HEK293 (cell line): ENCODE measurements at regions not wholly inside any gene's neighbourhood (a gene's known extent, or its start where the extent isn't known, plus 50 kb on each side); places are given as distances from the start of the nearest gene placed in this dataset.

Source experiments
- ZBTB17 ChIP-seq: fragments of 450-650 bp; formaldehyde crosslinking; IDR thresholded peaks from 2 replicates; pipeline ENCODE4 v1.5.1; 2016; ENCODE audit warnings: missing biosample characterization, missing genetic modification characterization
- ZFP41 ChIP-seq: fragments of 450-650 bp; formaldehyde crosslinking; IDR thresholded peaks from 2 replicates; pipeline ENCODE4 v1.5.1; 2016; ENCODE audit warnings: missing biosample characterization, missing genetic modification characterization, borderline replicate concordance
- ZNF121 ChIP-seq: fragments of 450-650 bp; formaldehyde crosslinking; IDR thresholded peaks from 2 replicates; pipeline ENCODE4 v1.5.1; 2016; ENCODE audit warnings: missing biosample characterization, missing genetic modification characterization
- ZNF155 ChIP-seq: fragments of 450-650 bp; formaldehyde crosslinking; IDR thresholded peaks from 2 replicates; pipeline ENCODE4 v1.5.1; 2016; ENCODE audit warnings: missing biosample characterization, missing genetic modification characterization
- ZNF169 ChIP-seq: fragments of 450-650 bp; formaldehyde crosslinking; IDR thresholded peaks from 2 replicates; pipeline ENCODE4 v1.5.1; 2016; ENCODE audit warnings: missing biosample characterization, missing genetic modification characterization
- ZNF23 ChIP-seq: fragments of 450-650 bp; formaldehyde crosslinking; IDR thresholded peaks from 2 replicates; pipeline ENCODE4 v1.5.1; 2016; ENCODE audit warnings: missing biosample characterization, missing genetic modification characterization, borderline replicate concordance
- ZNF24 ChIP-seq: fragments of 450-650 bp; formaldehyde crosslinking; IDR thresholded peaks from 2 replicates; pipeline ENCODE4 v1.5.1; 2016; ENCODE audit warnings: missing biosample characterization, missing genetic modification characterization
- ZNF341 ChIP-seq: fragments of 450-650 bp; formaldehyde crosslinking; IDR thresholded peaks from 2 replicates; pipeline ENCODE4; 2016; ENCODE audit warnings: low read depth, missing biosample characterization, missing genetic modification characterization
- ZNF366 ChIP-seq: fragments of 450-650 bp; formaldehyde crosslinking; conservative IDR thresholded peaks from 2 replicates; pipeline ENCODE4 v1.5.1; 2016; ENCODE audit warnings: missing biosample characterization, missing genetic modification characterization
- ZNF549 ChIP-seq: fragments of 450-650 bp; IDR thresholded peaks from 2 replicates; pipeline ENCODE4 v1.5.1; 2018; ENCODE audit warnings: missing biosample characterization, missing genetic modification characterization, mild to moderate bottlenecking, inconsistent platforms, moderate library complexity
- ZNF558 ChIP-seq: fragments of 450-650 bp; formaldehyde crosslinking; IDR thresholded peaks from 2 replicates; pipeline ENCODE4 v1.5.1; 2016; ENCODE audit warnings: missing biosample characterization, missing genetic modification characterization
- ZNF623 ChIP-seq: fragments of 450-650 bp; formaldehyde crosslinking; IDR thresholded peaks from 2 replicates; pipeline ENCODE4 v1.5.1; 2016; ENCODE audit warnings: missing biosample characterization, missing genetic modification characterization
- ZNF747 ChIP-seq: fragments of 450-650 bp; formaldehyde crosslinking; IDR thresholded peaks from 2 replicates; pipeline ENCODE4 v1.5.1; 2016; ENCODE audit warnings: missing biosample characterization, missing genetic modification characterization
- ZNF768 ChIP-seq: fragments of 450-650 bp; formaldehyde crosslinking; IDR thresholded peaks from 2 replicates; pipeline ENCODE4 v1.5.1; 2018; ENCODE audit warnings: missing biosample characterization, mild to moderate bottlenecking, missing genetic modification characterization
- ZSCAN23 ChIP-seq: fragments of 450-650 bp; formaldehyde crosslinking; IDR thresholded peaks from 2 replicates; pipeline ENCODE4 v1.5.1; 2016; ENCODE audit warnings: missing biosample characterization, missing genetic modification characterization
- TF ChIP-seq, protein P1 (sequence below): fragments of 450-650 bp; formaldehyde crosslinking; IDR thresholded peaks from 2 replicates; pipeline ENCODE4 v1.5.1; 2016; ENCODE audit warnings: missing biosample characterization, missing genetic modification characterization
- TF ChIP-seq, protein P2 (sequence below): fragments of 450-650 bp; formaldehyde crosslinking; IDR thresholded peaks from 2 replicates; pipeline ENCODE4 v1.5.1; 2016; ENCODE audit warnings: missing biosample characterization, missing genetic modification characterization
- TF ChIP-seq, protein P3 (sequence below): fragments of 450-650 bp; formaldehyde crosslinking; IDR thresholded peaks from 2 replicates; pipeline ENCODE4 v1.5.1; 2016; ENCODE audit warnings: missing biosample characterization, missing genetic modification characterization
- TF ChIP-seq, protein P4 (sequence below): fragments of 450-650 bp; formaldehyde crosslinking; IDR thresholded peaks from 2 replicates; pipeline ENCODE4 v1.5.1; 2016; ENCODE audit warnings: missing biosample characterization, missing genetic modification characterization
- TF ChIP-seq, protein P5 (sequence below): fragments of 450-650 bp; formaldehyde crosslinking; IDR thresholded peaks from 2 replicates; pipeline ENCODE4 v1.5.1; 2016; ENCODE audit warnings: missing biosample characterization, missing genetic modification characterization
- TF ChIP-seq, protein P6 (sequence below): fragments of 450-650 bp; formaldehyde crosslinking; IDR thresholded peaks from 2 replicates; pipeline ENCODE4 v1.5.1; 2016; ENCODE audit warnings: missing biosample characterization, missing genetic modification characterization, low read depth
- TF ChIP-seq, protein P7 (sequence below): fragments of 450-650 bp; formaldehyde crosslinking; IDR thresholded peaks from 2 replicates; pipeline ENCODE4 v1.5.1; 2016; ENCODE audit warnings: missing biosample characterization, missing genetic modification characterization

DNA sequence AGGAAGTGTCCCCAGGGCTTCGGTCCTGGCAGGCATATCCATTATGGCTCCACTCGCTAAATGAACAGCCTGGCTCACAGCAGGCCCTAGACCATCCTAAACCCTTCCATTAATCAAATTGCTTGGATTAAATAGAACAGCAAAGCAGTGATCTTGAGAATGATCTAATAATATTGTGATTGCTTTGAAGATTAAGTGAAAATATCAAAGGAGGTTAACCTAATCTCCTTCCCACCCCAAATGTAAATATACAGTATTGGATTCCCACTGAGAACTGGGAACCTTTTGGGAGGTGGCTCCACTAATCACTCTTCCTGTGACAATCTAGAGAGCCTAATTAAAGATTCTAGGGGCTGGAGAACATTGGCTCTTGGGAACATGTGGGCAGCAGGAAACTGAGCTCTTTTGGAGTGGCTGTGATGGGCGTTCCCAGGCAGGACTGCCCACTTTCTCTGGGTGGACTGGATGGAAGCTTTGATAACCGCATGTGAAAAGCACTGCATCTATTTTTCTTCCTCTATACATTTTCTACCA, 68.3 kb upstream of the FRMD1 start (continued):
- TF ChIP-seq ZNF23: no peak
- TF ChIP-seq, protein P1, sequence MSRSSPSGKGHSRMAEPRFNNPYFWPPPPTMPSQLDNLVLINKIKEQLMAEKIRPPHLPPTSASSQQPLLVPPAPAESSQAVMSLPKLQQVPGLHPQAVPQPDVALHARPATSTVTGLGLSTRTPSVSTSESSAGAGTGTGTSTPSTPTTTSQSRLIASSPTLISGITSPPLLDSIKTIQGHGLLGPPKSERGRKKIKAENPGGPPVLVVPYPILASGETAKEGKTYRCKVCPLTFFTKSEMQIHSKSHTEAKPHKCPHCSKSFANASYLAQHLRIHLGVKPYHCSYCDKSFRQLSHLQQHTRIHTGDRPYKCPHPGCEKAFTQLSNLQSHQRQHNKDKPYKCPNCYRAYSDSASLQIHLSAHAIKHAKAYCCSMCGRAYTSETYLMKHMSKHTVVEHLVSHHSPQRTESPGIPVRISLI (tag by site-specific recombination): no peak
- TF ChIP-seq ZSCAN23: peak; percentile 94
- peak; percentile 73 for TF ChIP-seq ZNF558
- TF ChIP-seq, protein P2, sequence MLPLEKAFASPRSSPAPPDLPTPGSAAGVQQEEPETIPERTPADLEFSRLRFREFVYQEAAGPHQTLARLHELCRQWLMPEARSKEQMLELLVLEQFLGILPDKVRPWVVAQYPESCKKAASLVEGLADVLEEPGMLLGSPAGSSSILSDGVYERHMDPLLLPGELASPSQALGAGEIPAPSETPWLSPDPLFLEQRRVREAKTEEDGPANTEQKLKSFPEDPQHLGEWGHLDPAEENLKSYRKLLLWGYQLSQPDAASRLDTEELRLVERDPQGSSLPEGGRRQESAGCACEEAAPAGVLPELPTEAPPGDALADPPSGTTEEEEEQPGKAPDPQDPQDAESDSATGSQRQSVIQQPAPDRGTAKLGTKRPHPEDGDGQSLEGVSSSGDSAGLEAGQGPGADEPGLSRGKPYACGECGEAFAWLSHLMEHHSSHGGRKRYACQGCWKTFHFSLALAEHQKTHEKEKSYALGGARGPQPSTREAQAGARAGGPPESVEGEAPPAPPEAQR: no peak
- TF ChIP-seq, protein P3, sequence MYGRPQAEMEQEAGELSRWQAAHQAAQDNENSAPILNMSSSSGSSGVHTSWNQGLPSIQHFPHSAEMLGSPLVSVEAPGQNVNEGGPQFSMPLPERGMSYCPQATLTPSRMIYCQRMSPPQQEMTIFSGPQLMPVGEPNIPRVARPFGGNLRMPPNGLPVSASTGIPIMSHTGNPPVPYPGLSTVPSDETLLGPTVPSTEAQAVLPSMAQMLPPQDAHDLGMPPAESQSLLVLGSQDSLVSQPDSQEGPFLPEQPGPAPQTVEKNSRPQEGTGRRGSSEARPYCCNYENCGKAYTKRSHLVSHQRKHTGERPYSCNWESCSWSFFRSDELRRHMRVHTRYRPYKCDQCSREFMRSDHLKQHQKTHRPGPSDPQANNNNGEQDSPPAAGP: peak; percentile 100
- TF ChIP-seq ZNF549 (tag by site-specific recombination): no peak
- TF ChIP-seq ZNF623 (tag by site-specific recombination): no peak
- TF ChIP-seq ZNF24 (tag by site-specific recombination): peak; percentile 97
- no peak for TF ChIP-seq ZNF768 (tag by site-specific recombination)
- peak; percentile 9; the same call in 1 of the 2 replicates for TF ChIP-seq ZNF121 (tag by site-specific recombination)
- TF ChIP-seq ZNF366 (tag by site-specific recombination): no peak
- TF ChIP-seq, protein P4, sequence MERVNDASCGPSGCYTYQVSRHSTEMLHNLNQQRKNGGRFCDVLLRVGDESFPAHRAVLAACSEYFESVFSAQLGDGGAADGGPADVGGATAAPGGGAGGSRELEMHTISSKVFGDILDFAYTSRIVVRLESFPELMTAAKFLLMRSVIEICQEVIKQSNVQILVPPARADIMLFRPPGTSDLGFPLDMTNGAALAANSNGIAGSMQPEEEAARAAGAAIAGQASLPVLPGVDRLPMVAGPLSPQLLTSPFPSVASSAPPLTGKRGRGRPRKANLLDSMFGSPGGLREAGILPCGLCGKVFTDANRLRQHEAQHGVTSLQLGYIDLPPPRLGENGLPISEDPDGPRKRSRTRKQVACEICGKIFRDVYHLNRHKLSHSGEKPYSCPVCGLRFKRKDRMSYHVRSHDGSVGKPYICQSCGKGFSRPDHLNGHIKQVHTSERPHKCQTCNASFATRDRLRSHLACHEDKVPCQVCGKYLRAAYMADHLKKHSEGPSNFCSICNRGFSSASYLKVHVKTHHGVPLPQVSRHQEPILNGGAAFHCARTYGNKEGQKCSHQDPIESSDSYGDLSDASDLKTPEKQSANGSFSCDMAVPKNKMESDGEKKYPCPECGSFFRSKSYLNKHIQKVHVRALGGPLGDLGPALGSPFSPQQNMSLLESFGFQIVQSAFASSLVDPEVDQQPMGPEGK (tag by site-specific recombination): peak; percentile 77
- no peak for TF ChIP-seq ZNF747 (tag by site-specific recombination)
- no peak for TF ChIP-seq ZNF155 (tag by site-specific recombination)
- TF ChIP-seq, protein P5, sequence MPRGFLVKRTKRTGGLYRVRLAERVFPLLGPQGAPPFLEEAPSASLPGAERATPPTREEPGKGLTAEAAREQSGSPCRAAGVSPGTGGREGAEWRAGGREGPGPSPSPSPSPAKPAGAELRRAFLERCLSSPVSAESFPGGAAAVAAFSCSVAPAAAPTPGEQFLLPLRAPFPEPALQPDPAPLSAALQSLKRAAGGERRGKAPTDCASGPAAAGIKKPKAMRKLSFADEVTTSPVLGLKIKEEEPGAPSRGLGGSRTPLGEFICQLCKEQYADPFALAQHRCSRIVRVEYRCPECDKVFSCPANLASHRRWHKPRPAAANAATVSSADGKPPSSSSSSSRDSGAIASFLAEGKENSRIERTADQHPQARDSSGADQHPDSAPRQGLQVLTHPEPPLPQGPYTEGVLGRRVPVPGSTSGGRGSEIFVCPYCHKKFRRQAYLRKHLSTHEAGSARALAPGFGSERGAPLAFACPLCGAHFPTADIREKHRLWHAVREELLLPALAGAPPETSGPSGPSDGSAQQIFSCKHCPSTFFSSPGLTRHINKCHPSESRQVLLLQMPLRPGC: peak; percentile 97
- no peak for TF ChIP-seq ZFP41 (tag by site-specific recombination)
- TF ChIP-seq, protein P6, sequence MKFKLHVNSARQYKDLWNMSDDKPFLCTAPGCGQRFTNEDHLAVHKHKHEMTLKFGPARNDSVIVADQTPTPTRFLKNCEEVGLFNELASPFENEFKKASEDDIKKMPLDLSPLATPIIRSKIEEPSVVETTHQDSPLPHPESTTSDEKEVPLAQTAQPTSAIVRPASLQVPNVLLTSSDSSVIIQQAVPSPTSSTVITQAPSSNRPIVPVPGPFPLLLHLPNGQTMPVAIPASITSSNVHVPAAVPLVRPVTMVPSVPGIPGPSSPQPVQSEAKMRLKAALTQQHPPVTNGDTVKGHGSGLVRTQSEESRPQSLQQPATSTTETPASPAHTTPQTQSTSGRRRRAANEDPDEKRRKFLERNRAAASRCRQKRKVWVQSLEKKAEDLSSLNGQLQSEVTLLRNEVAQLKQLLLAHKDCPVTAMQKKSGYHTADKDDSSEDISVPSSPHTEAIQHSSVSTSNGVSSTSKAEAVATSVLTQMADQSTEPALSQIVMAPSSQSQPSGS: peak; percentile 32; the same call in 1 of the 2 replicates
- peak; percentile 85 for TF ChIP-seq ZNF341
- no peak for TF ChIP-seq ZNF169 (tag by site-specific recombination)
- no peak; the same call in none of the 2 replicates for TF ChIP-seq ZBTB17 (tag by site-specific recombination)
- TF ChIP-seq, protein P7, sequence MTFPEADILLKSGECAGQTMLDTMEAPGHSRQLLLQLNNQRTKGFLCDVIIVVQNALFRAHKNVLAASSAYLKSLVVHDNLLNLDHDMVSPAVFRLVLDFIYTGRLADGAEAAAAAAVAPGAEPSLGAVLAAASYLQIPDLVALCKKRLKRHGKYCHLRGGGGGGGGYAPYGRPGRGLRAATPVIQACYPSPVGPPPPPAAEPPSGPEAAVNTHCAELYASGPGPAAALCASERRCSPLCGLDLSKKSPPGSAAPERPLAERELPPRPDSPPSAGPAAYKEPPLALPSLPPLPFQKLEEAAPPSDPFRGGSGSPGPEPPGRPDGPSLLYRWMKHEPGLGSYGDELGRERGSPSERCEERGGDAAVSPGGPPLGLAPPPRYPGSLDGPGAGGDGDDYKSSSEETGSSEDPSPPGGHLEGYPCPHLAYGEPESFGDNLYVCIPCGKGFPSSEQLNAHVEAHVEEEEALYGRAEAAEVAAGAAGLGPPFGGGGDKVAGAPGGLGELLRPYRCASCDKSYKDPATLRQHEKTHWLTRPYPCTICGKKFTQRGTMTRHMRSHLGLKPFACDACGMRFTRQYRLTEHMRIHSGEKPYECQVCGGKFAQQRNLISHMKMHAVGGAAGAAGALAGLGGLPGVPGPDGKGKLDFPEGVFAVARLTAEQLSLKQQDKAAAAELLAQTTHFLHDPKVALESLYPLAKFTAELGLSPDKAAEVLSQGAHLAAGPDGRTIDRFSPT: no peak
- TF ChIP-seq, all 188 proteins: peak for 79
